GM19455 (cell line): ENCODE measurements at regions not wholly inside any gene's neighbourhood (a gene's known extent, or its start where the extent isn't known, plus 50 kb on each side); places are given as distances from the start of the nearest gene placed in this dataset.
"Not testable (repeated sequence)": the region's sequence is repeated elsewhere in the genome, so short reads cannot be mapped to it uniquely, and the experiment has no call there.

Source experiments
- ATAC-seq: cut with Tn5 transposase; IDR thresholded peaks from one replicate; pipeline ENCODE4 v1.9.1; 2021; ENCODE audit not compliant: unreplicated experiment

DNA sequence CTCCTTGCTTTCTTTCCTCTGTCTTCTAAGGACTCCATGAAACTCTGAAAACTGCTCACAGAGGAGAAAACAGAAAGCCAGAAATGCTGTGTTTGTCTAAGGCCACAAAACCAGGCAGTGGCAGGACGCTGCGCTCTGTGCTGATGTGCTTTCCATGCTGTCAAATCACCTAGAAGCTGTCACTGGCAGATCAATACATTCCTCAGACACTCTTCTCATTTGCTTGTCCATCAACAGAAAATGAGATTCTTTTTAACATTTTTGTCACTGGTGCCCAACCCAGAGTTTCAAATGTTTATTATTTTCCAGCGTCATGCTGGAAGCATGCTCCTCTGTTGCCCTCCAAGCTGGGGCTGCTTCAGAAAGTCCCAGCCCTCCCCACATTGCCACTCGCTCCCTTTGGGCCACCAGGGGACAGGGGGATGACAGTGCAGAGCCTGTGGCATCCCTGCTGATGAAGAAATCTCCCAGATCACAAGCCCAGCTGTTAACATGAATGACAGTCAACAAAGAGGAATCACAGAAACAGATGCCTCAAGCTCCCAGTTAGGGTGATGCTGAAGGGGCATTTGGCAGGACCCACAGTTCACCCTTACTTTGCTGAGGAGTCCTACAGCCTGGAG, 117.5 kb upstream of the MEIS1 start:
- no peak for ATAC-seq

DNA sequence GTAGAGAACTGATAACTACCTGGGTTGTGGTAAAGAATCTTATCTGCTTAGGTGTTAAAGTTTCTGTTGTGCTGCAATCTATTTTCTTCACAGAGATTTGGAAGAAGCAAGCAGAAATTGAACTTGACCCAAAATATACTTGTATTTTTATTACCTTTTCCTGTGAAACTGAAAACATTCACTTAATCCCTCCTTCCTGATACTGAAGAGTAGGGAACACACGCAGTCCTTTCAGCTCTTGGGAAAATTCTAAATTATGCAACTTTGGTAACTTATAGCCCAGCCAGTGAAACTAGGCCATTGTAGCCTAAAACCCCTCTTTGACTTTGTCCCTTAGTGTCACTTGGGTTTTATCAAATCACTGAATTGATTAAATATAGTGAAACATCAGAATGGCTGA, 128.4 kb upstream of the MEIS1 start:
- no peak for ATAC-seq

DNA sequence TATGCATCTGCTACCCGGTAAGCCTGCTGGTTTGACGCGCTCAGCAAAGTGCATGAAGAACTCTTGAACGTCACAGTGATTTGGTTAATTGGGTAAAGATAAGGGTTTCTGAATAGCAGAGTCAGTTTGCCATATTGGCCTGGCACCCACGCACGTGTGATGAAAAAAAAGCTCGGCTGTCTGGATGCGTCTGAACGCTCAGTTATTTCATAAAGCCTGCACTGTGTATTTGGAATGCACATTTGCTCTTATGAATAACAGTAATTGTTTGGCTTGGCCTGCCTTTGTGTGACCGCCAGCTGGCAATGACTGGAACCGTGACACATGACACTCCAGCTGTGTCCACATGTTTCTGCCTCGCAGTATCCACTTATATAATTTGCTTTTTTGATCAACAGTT, 129.2 kb upstream of the MEIS1 start:
- ATAC-seq, result no peak

DNA sequence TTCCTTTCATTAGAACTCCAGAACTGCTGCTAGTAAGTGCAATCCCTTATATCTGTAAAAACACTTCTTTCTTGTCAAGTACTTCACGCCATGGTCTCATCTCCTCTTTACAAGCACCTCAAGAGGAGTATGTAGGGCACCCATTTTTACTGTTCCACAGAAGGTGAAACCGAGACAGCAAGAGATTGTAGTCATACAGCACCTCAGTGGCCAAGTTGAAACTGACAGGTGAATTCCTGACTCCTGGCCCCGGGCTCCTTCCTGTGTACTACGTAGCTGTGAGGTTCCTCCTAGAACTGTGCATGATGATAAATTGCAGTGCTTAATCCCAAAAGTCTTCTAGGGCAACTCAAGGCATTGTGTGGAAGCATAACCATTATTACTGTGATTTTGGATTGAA, 131.5 kb upstream of the MEIS1 start:
- ATAC-seq, result no peak

DNA sequence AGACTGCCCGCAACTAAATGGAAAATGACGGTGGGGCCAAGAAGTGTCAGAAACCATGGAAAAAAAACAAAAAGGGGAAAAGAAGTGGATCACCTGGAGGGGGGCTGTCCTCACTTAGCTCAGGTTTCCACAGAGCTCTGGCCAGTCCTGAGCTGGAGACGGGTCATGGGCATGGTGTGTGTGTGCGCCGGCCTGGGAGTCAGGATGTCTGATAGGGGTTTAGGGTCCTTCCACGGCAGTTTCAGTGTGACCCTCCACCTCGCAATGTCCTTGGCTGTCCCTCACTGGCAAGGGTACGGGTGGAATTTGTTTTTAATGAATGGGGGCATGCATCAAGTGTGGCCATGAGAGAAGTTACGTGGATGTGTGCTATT, 133.2 kb upstream of the MEIS1 start:
- no peak for ATAC-seq

DNA sequence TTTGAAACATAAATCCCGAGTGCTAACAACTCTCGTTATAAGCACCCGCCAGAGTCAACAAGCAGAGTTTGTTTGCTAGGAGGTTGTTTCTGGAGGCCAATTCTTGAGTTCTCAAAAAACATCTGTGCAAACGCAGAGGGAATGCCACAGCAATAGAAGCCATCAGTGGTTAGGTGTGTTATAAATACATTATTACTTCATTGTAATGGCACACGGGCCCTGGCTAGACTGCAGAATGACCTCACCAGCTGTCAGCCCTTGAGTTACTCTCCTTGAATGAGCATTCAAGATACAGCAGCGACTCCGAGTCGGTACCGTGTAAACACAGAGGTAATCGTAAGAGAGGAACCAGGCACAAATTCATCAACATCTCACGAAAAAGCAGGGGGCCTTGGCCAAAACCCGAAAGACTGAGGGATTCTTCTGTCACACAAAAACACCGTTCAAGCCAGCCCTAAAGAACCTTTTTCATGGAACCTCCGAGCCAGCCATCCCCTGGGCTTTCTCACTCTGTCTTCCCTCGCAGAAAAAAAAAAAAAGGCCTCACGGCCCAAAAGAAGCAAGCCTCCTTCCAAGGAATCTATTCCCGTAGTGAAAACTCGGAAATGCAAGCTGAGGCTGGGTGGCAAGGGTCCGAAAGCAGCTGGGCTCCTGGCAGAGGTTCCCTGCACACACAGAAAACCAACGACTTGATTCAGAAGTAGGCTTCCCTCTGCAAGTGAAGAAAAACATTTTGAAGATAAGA, 133.7 kb upstream of the MEIS1 start:
- no peak for ATAC-seq

DNA sequence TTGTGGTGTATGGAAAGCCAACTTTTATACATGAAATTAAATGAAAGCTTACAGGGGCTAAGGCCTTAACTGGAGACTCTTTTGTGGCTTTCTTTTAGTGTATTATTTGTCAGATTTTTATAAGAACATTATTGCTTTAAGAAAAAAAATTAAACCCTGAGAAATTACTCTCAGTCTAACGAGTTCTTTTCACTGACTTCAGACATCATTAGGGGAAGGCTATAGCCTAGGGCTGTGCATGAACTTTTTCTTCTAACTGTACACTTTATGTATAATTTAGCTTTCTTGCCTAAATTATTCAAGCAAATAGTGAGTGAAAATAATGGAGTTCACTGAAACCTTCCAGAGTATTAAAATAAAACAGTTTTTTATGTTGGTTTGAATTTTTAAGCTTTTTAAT, 151.1 kb upstream of the MEIS1 start:
- ATAC-seq, result no peak

DNA sequence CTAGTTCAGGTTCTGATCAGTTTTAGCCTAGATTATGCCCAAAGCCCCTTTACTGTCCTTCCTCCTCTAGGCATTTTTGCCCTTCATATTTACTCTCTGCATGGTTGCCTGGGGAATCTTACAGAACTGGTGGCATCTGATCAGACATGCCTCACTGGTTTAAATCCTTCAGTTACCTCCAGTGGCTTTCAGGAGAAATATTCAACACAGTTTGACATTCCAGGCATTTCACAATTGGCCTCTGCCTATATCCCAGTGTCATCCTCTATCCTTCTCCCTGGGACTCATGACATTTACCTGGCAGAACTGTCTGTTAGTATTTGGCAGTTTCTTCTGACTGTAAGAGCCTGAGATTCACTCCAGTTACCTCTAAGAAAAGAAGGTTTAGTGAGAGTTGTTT, 152.9 kb upstream of the MEIS1 start:
- no peak for ATAC-seq

DNA sequence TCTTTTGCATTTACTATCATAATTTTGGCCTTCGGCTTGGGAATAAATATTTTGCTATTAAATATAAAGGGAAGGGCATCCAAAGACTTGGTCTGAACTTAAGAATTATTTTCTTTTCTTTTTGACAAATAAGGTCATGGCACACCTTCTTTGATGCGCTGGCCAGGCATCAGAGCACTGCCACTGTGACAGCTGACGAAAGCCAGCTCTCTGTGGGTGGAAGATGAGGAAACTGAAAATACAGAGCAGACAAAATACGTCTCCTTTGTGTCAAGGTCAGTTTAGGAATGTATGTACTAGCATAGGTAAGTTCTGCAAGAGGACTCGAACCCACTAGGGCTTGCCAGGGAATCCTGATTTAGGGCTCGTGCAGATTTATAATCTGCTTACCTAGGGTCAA, 155.9 kb upstream of the MEIS1 start:
- ATAC-seq, result no peak

DNA sequence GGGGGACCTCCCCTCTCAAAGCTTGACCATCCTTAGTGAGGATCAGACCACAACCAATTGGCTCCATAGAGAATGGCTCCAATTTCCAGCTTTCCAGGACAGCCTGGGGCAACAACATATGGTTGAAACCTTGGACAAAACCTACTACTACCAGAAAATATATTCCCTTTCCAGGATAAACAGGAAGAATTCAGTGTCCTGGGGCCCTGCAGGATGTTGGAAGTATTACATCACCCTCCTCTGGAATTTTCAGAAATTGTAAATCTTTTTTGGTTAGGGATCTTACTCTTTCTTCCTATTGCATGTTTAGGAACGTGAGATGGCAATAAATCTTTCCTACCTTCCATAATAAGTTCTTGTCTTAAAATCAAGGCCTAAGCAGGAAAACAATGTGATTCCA, 158.9 kb upstream of the MEIS1 start:
- ATAC-seq, result no peak

DNA sequence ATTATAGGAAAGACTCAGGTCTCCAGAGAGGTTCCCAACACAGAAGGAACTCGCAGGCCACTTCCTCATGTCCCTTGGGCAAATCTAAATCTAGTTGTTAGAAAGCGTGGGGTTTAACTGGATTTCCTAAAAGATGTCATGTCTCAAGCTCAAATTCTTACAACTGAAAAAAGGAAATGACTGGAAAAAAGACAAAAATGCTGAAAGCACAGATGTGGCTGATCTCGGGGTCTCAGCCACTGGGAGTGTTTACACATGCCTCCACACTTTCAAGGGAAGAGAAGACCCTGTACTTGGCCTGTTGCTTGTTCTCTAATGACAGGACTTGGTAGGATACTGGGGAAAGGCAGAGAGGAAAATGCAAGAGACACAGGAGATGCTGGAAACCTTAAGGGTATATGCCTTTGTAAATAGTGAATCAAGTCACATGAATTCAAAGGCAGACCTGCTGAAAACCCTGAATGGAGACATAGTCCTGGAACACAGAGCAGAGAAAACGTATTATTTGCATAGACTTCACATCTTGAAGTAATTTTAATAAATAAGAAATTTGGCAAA, 160.9 kb upstream of the MEIS1 start:
- ATAC-seq, result no peak

DNA sequence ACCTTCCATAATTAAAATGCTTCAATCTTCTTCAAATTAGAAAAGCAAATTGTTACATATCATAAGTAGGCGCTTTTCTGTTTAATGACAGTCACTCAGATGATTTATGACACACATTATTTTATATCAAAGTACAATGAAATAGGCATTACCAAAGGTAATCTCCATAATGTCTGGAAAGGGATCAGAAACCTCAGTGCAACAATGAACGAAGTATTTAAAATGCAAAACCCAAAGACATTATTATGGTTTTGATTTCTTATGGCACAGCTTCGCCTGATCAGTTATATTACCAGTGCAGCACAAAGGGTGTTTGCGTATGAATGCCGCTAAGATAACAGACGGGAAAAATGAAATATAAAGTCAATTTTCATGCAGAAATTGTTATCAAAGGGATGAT, 162.2 kb upstream of the MEIS1 start:
- ATAC-seq, result no peak

DNA sequence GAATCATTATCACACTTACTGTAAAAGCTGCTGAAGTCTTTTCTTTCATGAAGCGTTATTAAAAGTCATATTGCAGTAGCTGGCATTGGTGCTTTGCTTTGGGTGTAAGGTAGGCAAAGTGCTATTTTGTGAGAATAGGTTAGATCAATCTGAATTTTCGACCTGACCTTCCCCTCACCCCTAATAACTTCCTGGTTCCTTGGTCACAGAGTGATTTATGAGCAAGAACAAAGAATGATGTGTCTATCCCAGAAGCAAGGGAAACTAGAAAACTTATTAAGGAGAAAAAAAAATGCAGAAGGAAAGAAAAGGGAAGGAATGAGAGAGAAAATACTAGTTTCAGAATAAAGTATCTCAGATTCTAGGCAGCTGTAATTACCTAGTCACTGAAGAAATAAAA, 163.1 kb upstream of the MEIS1 start:
- no peak for ATAC-seq

DNA sequence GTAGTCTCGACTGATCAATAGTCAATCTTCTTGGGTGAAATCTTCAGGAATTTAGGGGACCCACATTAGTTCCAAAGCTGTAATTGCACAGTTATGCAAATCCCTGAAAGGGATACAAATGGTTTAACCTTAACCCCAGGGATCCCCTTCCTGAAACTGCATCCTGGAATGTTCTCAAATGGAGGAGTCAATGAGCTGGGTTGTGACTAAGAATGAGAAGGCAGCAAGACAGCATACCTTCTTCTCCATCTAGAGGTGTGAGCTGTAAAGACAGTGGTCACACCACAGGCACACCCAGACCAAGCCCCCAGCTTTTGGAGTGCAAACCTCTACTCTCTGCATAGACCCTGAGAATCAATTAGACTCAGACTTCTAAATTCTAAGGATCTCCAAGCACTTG, 164.7 kb upstream of the MEIS1 start:
- ATAC-seq, result no peak

DNA sequence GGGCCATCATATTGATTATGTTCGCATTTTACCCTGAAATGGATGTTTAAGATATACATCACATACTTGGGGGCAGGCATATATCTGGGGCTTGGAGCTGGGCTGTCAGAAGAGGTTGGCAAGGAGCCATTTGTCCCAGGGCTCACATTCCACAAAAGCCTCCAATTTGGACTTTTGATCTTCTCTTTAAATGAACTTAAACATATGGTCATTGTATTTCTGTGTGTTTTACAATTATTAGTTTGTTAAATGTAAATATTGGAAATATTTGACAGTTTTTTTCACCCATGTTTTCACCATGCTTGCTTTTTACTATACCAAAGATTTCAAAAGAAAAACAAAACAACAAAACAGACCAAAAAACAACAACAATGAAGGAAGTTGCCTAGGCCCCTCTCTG, 165.8 kb upstream of the MEIS1 start:
- ATAC-seq, result no peak

DNA sequence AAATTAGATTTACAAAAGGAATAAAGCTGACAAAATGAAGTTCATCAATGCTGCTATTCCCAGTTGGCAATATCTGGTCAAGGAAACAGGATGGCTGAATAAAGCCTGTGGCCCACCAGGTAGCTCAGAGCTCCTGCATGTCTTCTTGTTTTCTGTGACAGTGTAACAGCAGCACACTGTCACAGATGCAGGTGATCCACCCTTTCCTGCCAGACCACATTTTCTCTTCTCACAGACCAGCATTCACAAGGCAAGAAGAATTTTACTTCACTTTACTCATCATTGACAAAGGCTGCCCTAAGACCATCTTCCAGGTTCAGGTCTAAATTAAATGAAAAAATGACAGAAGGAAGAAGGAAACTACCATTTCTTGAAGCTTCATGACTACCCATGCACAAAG, 166.2 kb upstream of the MEIS1 start:
- ATAC-seq, result no peak

DNA sequence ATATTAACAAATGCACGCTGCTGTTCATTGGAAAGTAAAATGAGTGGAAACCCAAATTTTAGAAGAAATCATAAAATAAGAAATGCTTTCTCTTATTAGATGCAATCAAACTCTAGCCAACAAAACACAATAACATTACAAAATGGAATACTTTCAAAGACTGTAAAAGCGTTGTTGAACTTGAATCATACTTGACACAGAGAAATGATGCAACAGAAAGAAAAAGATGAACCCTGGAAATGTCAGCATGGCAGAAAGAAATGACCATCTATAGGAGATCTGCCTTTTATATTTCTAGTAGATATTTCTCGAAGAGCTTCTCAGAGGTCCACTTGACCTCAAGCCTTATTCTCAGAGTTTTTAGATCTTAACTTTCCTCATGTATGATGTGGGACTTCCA, 170.6 kb upstream of the MEIS1 start:
- ATAC-seq, result no peak

DNA sequence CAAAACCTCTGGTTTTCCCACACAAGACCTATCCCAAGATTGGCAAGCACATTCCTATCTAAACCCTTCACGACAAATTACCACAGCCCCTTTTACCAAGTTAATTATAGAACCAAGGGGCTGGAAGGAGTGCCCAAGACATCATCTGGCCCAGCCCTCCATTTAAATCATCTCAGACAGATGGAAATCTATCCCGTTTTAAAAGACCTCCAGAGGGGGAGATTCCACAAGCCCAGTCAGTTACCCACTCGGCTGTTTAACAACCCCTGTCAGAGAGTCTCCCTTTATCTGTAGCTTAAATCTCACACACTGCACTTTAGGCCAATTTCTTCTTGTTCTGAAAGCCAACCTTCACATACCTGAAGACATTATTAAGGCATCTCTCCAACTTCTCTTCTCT, 179.1 kb upstream of the MEIS1 start:
- ATAC-seq, result no peak

DNA sequence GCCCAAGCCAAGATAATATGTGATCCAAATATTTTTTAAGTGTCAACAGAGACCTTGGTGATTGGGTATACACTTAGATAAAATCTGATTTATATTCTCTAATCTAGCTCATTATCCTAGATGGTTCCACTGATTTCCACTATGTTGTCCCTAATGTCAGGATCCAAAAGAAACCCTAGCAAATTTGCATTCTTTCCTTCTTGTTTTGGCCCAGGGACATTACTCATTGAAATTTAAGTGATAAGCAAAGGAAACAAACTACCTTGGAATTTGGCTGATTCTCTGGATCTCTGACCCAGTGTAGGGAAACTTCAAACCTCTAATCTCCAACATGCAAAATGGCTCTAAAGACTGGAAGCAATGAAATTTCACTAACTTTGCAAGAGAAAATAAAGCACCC, 179.8 kb upstream of the MEIS1 start:
- ATAC-seq, result no peak

DNA sequence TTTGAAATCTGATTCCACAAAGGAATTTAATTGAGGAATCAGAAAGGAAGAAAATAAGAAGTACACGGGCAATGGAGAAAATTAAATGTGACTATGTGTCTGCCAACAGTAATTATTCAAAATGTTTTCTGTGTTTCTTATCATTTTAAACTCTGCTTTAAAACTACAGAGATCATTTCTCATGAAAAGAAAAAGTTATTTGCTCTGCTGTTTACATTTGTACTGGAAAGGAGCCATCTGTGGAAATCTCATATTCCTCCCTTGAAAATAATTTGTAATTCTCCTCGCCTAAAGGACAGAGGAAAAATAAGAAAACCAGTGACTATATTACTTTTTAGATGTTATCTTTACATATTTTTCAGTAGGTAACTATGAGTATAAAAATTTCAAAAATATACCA, 181.9 kb upstream of the MEIS1 start:
- no peak for ATAC-seq

DNA sequence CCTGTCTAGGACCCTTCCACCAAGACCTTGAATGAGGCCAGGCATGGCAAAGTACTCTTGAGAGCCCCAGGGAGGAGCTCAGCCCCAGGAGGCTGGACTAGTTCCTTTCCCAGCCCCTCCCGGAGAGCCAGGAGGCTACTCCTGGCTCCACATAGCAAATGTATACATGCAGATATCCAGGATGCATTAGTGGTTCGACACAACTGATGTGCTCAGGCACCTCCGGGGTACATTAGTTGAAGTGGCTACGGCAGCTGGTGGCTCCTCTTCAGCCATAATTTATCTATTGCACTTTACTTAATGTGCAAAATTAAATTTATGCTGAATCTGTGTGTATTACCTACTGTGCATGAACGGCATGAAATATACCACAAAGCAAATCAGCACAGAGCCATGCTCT, 182.8 kb upstream of the MEIS1 start:
- ATAC-seq, result no peak

DNA sequence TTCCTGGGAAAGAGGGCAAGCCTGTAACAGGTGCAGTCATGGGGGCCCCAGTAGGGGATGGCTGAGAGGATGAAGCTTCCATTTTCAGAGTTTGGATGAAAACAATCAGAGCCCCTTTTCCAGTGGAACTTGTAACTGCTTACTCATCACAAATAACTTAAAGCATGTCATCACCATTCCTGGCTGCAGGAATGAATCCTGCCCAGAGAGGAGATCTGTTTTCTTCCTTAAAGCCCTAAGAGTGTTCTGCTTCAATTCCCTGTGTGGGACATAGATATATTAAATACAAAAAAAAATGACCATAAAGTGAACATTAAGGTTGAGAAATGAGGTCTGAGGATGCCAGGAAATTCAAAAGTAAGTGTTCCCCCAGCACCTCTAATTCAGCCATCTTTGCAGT, 183.4 kb upstream of the MEIS1 start:
- ATAC-seq, result no peak

DNA sequence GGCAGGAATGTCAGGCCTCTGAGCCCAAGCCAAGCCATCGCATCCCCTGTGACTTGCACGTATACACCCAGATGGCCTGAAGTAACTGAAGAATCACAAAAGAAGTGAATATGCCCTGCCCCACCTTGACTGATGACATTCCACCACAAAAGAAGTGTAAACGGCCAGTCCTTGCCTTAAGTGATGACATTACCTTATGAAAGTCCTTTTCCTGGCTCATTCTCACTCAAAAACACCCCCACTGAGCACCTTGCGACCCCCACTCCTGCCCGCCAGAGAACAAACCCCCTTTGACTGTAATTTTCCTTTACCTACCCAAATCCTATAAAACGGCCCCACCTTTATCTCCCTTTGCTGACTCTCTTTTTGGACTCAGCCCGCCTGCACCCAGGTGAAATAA, 185.8 kb upstream of the MEIS1 start:
- not testable (repeated sequence) for ATAC-seq
